ENCODE measurements at regions not wholly inside any gene's neighbourhood (a gene's known extent, or its start where the extent isn't known, plus 50 kb on each side); places are given as distances from the start of the nearest gene placed in this dataset.
"Not testable (repeated sequence)": the region's sequence is repeated elsewhere in the genome, so short reads cannot be mapped to it uniquely, and the experiment has no call there.

GRCh38 chr3:194062830-194063229, 73.1 kb upstream of the HES1 start:
- Mint-ChIP-seq H3K36me3 (ENCODE audit: low read depth, unreplicated experiment) (no peaks in the 10 kb centered on the region), H3K4me3 (ENCODE audit: unreplicated experiment) (no peak overlapping the region), H3K9me3 (ENCODE audit: unreplicated experiment) (no peaks in the 10 kb centered on the region), H3K27me3 (ENCODE audit: unreplicated experiment) (peaks cover 4% of the 10 kb centered on the region), H3K27ac (ENCODE audit: unreplicated experiment) (no peak overlapping the region), H3K4me1 (ENCODE audit: unreplicated experiment) (peaks cover 2% of the 10 kb centered on the region)
- TF ChIP-seq, protein P1, sequence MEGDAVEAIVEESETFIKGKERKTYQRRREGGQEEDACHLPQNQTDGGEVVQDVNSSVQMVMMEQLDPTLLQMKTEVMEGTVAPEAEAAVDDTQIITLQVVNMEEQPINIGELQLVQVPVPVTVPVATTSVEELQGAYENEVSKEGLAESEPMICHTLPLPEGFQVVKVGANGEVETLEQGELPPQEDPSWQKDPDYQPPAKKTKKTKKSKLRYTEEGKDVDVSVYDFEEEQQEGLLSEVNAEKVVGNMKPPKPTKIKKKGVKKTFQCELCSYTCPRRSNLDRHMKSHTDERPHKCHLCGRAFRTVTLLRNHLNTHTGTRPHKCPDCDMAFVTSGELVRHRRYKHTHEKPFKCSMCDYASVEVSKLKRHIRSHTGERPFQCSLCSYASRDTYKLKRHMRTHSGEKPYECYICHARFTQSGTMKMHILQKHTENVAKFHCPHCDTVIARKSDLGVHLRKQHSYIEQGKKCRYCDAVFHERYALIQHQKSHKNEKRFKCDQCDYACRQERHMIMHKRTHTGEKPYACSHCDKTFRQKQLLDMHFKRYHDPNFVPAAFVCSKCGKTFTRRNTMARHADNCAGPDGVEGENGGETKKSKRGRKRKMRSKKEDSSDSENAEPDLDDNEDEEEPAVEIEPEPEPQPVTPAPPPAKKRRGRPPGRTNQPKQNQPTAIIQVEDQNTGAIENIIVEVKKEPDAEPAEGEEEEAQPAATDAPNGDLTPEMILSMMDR (IDR thresholded peaks at IDR 0.05; ENCODE audit: unreplicated experiment), result no peak
- no peak for DNase-seq (ENCODE audit: low spot score)

DNA sequence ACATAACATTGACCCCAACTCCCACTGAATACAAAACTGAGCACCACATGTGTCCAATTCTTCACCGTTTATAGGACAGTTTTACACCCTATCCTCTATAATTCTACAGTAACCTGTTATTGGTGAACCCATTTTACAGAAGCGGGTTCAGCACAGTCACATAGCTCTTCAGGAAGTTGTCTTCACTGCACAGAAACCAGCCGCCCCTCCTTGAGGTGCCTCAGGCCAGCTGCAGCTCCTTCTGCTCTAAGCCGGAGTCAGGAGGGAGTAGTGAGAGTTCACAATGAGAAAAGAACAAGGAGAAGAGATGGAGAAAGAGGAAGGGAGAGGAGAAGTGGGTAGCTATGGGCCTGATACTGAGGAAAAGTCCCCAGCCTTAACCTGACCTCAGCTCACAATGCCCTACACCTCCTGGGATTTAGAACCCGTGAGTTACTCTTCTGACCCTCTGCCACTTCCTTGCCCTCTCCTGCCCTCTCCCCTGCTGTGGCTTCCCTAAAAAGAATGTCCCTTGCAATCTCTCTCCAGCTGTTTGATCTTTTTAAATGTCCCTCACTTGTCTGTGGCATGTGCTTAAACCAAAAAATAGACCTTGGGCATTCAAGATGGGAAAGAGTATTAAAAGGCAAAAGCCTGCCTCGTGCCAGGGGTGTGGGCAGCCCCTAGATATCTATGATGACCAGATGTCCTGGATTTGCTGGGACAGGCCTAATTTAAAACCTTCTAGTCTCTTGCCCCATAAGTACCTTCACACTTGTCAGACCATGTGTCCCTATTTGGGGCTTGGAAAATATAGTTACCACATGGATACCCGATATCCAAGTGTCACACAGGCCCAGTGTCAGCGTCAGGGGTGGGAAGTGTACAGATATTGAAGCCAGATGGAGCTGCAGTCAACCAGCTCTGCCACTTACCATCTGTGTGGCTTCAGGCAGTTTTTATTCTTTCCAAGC, 71.3 kb upstream of the HES1 start:
- TF ChIP-seq, protein P1 (IDR thresholded peaks at IDR 0.05; ENCODE audit: unreplicated experiment), result no peak
- peaks cover 6% of the 10 kb centered on the region for H3K27me3 Mint-ChIP-seq (ENCODE audit: unreplicated experiment)
- no peaks in the 10 kb centered on the region for H3K36me3 Mint-ChIP-seq (ENCODE audit: low read depth, unreplicated experiment)
- no peak for DNase-seq (ENCODE audit: low spot score)
- H3K4me3 Mint-ChIP-seq (ENCODE audit: unreplicated experiment), result no peak overlapping the region
- no peaks in the 10 kb centered on the region for H3K4me1 Mint-ChIP-seq (ENCODE audit: unreplicated experiment)
- peaks cover 3% of the 10 kb centered on the region for H3K9me3 Mint-ChIP-seq (ENCODE audit: unreplicated experiment)
- no peak overlapping the region for H3K27ac Mint-ChIP-seq (ENCODE audit: unreplicated experiment)

DNA sequence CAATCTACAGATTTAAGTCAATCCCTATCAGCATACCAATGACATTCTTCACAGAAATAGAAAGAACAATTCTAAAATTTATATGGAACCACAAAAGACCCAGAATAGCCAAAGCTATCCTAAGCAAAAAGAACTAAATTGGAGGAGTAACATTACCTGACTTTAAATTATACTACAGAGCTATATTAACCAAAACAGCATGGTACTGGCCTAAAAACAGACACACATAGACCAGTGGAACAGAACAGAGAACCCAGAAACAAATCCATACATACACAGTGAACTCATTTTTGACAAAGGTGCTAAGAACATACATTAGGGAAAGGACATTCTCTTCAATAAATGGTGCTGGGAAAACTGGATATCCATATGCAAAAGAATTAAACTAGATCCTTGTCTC, 68.6 kb upstream of the HES1 start:
- H3K9me3 Mint-ChIP-seq (ENCODE audit: unreplicated experiment); H3K4me1 Mint-ChIP-seq (ENCODE audit: unreplicated experiment); H3K36me3 Mint-ChIP-seq (ENCODE audit: low read depth, unreplicated experiment); H3K27ac Mint-ChIP-seq (ENCODE audit: unreplicated experiment); DNase-seq (ENCODE audit: low spot score); H3K4me3 Mint-ChIP-seq (ENCODE audit: unreplicated experiment): not testable (repeated sequence)
- H3K27me3 Mint-ChIP-seq (ENCODE audit: unreplicated experiment), result peaks cover 14% of the 10 kb centered on the region

DNA sequence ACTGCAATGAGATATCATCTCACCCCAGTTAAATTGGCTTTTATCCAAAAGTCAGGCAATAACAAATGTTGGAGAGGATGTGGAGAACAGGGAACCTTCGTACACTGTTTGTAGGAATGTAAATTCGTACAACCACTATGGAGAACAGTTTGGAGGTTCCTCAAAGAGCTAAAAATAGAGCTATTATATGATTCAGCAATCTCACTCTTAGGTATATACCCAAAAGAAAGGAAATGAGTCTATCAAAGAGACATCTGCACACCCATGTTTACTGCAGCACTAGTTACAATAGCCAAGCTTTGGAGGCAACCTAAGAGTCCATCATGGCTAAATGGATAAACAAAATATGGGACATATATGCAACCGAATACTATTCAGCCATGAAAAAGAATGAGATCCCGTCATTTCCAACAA, 68.0 kb upstream of the HES1 start:
- peaks cover 18% of the 10 kb centered on the region for H3K27me3 Mint-ChIP-seq (ENCODE audit: unreplicated experiment)
- no peaks in the 10 kb centered on the region for H3K4me1 Mint-ChIP-seq (ENCODE audit: unreplicated experiment)
- H3K36me3 Mint-ChIP-seq (ENCODE audit: low read depth, unreplicated experiment), result no peaks in the 10 kb centered on the region
- DNase-seq (ENCODE audit: low spot score), result no peak
- no peak overlapping the region for H3K27ac Mint-ChIP-seq (ENCODE audit: unreplicated experiment)
- TF ChIP-seq, protein P1 (IDR thresholded peaks at IDR 0.05; ENCODE audit: unreplicated experiment), result no peak
- no peak overlapping the region for H3K4me3 Mint-ChIP-seq (ENCODE audit: unreplicated experiment)
- H3K9me3 Mint-ChIP-seq (ENCODE audit: unreplicated experiment), result peaks cover 3% of the 10 kb centered on the region

GRCh38 chr3:194069421-194070219, 66.3 kb upstream of the HES1 start:
- no peaks in the 10 kb centered on the region for H3K36me3 Mint-ChIP-seq (ENCODE audit: low read depth, unreplicated experiment)
- H3K27ac Mint-ChIP-seq (ENCODE audit: unreplicated experiment), result no peak overlapping the region
- H3K4me1 Mint-ChIP-seq (ENCODE audit: unreplicated experiment), result no peaks in the 10 kb centered on the region
- TF ChIP-seq, protein P1 (IDR thresholded peaks at IDR 0.05; ENCODE audit: unreplicated experiment), result no peak
- peak overlapping the region; percentile 81 for H3K4me3 Mint-ChIP-seq (ENCODE audit: unreplicated experiment)
- peaks cover 19% of the 10 kb centered on the region for H3K27me3 Mint-ChIP-seq (ENCODE audit: unreplicated experiment)
- DNase-seq (ENCODE audit: low spot score), result no peak
- H3K9me3 Mint-ChIP-seq (ENCODE audit: unreplicated experiment), result peaks cover 3% of the 10 kb centered on the region

All from endothelial cell (in vitro differentiated cells).